Spleen (tissue), 11 donors: ENCODE measurements at regions not wholly inside any gene's neighbourhood (a gene's known extent, or its start where the extent isn't known, plus 50 kb on each side); places are given as distances from the start of the nearest gene placed in this dataset.
"Not testable (repeated sequence)": the region's sequence is repeated elsewhere in the genome, so short reads cannot be mapped to it uniquely, and the experiment has no call there.

Experiments
- DNase-seq: peaks from one replicate; pipeline ENCODE4 v3.0.0-alpha.2; 2020
- H3K27ac ChIP-seq, 8 donors: fragments of 200-600 bp; sonication (generic) in 7 of 8; 1 replicate in 4 of 8; 2 replicates in 4 of 8; pipeline versions ENCODE4 v1.5.0 to v1.8.0; 2016 to 2021; ENCODE audit warnings: inconsistent platforms in 4 of 8, mild to moderate bottlenecking in 4 of 8, moderate library complexity in 1 of 8
- H3K27me3 ChIP-seq, 7 donors: fragments of 200-600 bp; sonication (generic) in 6 of 7; replicated peaks in 1 of 7; 1 replicate in 4 of 7; 2 replicates in 3 of 7; pipeline versions ENCODE4 v1.5.0 to v1.8.0; 2016 to 2021; ENCODE audit warnings: inconsistent platforms in 3 of 7, mild to moderate bottlenecking in 1 of 7
- H3K36me3 ChIP-seq, 6 donors: fragments of 200-600 bp; sonication (generic) in 5 of 6; 1 replicate in 4 of 6; 2 replicates in 2 of 6; pipeline versions ENCODE4 v1.5.0 to v1.8.0; 2016 to 2021; ENCODE audit warnings: inconsistent platforms in 2 of 6
- H3K4me1 ChIP-seq, 6 donors: fragments of 200-600 bp; sonication (generic) in 5 of 6; 1 replicate in 3 of 6; 2 replicates in 3 of 6; pipeline versions ENCODE4 v1.5.0 to v1.8.0; 2016 to 2021; ENCODE audit warnings: inconsistent platforms in 3 of 6
- H3K4me3 ChIP-seq, 8 donors: fragments of 200-600 bp; sonication (generic) in 7 of 8; 1 replicate in 4 of 8; 2 replicates in 4 of 8; pipeline versions ENCODE4 v1.5.0 to v1.8.0; 2016 to 2021; ENCODE audit warnings: inconsistent platforms in 4 of 8, mild to moderate bottlenecking in 4 of 8, moderate library complexity in 2 of 8
- H3K9me3 ChIP-seq, 8 donors: fragments of 200-600 bp; sonication (generic) in 7 of 8; 1 replicate in 4 of 8; 2 replicates in 4 of 8; pipeline versions ENCODE4 v1.5.0 to v1.8.0; 2016 to 2021; ENCODE audit warnings: inconsistent platforms in 4 of 8
- CTCF ChIP-seq, 11 experiments: fragments of 200-600 bp in 7 of 11; fragments of 450-650 bp in 4 of 11; sonication (generic) in 4 of 11; IDR thresholded peaks in 8 of 11; conservative IDR thresholded peaks in 3 of 11; 1 replicate in 7 of 11; 2 replicates in 4 of 11; pipeline versions ENCODE4 v1.4.0 to v1.8.0; 2016 to 2021; ENCODE audit warnings: antibody characterized with exemption in 11 of 11, inconsistent platforms in 4 of 11, mild to moderate bottlenecking in 1 of 11
- POLR2A ChIP-seq, 3 donors: fragments of 450-650 bp; IDR thresholded peaks; one replicate each; pipeline ENCODE4 v1.5.1; 2017; ENCODE audit warnings: antibody characterized with exemption in 3 of 3, mild to moderate bottlenecking in 1 of 3
- POLR2AphosphoS5 ChIP-seq, 3 donors: sonication (generic); formaldehyde crosslinking; IDR thresholded peaks; one replicate each; pipeline ENCODE4 v1.5.1; 2017; ENCODE audit warnings: antibody characterized with exemption in 3 of 3
- WGBS, 5 donors: extraction: QIAGEN DNeasy Blood & Tissue Kit in 3 of 5; methylation state at CpG; one replicate each; pipeline versions ENCODE4 v1.1.5 to v1.1.7; 2013 to 2018; 5-methylcytosine and 5-hydroxymethylcytosine counted together
- intact Hi-C: fragments of 100-400 bp; cut with DNase I; formaldehyde crosslinking; loops from one replicate; pipeline ENCODE4 v1.15.0; 2023; ENCODE audit warnings: low total_unique reads
- donor health status: healthy with polysubstance abuse.
- donor health status: DM: no; HTN: no; CAD: no; lungs with moderate emphysema.
- donor health status: DM: no; HTN: no; CAD: no.
- donor health status: Bipolar disorder and iron deficiency.
- donor health status: healthy.
- donor health status: DM: no; HTN: no; CAD: no.
- donor health status: DM: yes; HTN: yes; CAD: no.

- H3K27ac ChIP-seq, H3K4me3 ChIP-seq, DNase-seq, H3K4me1 ChIP-seq, H3K36me3 ChIP-seq, H3K9me3 ChIP-seq: not testable (repeated sequence)
- WGBS, 5 donors, result 1 to 9% (median 1%) methylated on average over 4 to 5 of the region's 5 CpGs
- peak in 2 of 11 experiments; percentile 14 to 24 for TF ChIP-seq CTCF (IDR thresholded peaks at IDR 0.05 in 8 of 11, conservative IDR thresholded peaks at IDR 0.05 in 3 of 11)
- peaks cover 0 to 35% (median 3%) of the 10 kb centered on the region in 7 donors for H3K27me3 ChIP-seq
- intact Hi-C loops, result loop anchor here (10.0 kb wide), 1 partner anchor 370 kb away; the partner anchor contains the start of gene ATP8A2
These were observed 90.9 kb upstream of the PABPC3 start for GRCh38 chr13:25005050-25005497.

DNA sequence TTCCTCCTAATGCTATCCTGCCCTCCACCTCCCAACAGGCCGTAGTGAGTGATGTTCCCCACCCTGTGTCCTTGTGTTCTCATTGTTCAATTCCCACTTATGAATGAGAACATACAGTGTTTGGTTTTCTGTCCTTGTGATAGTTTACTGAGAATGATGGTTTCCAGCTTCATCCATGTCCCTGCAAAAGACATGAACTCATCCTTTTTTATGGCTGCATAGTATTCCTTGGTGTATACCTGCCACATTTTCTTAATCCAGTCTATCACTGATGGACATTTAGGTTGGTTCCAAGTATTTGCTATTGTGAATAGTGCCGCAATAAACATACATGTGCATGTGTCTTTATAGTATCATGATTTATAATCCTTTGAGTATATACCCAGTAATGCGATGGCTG lies 88.5 kb upstream of the PABPC3 start:
- H3K4me3 ChIP-seq, DNase-seq, H3K36me3 ChIP-seq, H3K9me3 ChIP-seq, H3K27ac ChIP-seq, H3K4me1 ChIP-seq: not testable (repeated sequence)
- WGBS, 5 donors, result 78 to 96% (median 94%) methylated on average over 3 of the region's 3 CpGs
- H3K27me3 ChIP-seq, result peaks cover 0 to 18% (median 3%) of the 10 kb centered on the region in 7 donors
- intact Hi-C loops, result loop anchor here (10.0 kb wide), 1 partner anchor 367 kb away; the partner anchor contains the start of gene ATP8A2

- WGBS, 5 donors, result 56 to 66% (median 60%) methylated on average over 7 of the region's 7 CpGs
- H3K36me3 ChIP-seq, DNase-seq, H3K4me3 ChIP-seq, intact Hi-C loops, H3K27ac ChIP-seq, H3K9me3 ChIP-seq: not testable (repeated sequence)
- Histone ChIP-seq H3K4me1 (peaks cover 0 to 18% (median 14%) of the 10 kb centered on the region in 6 donors), H3K27me3 (peaks cover 0 to 61% (median 18%) of the 10 kb centered on the region in 7 donors)
These were observed 81.5 kb upstream of the PABPC3 start for GRCh38 chr13:25014398-25014973.

GRCh38 chr13:25017176-25017575 lies 78.8 kb upstream of the PABPC3 start:
- H3K27ac ChIP-seq, H3K9me3 ChIP-seq, H3K36me3 ChIP-seq, intact Hi-C loops, DNase-seq, H3K4me3 ChIP-seq: not testable (repeated sequence)
- Histone ChIP-seq H3K27me3 (peaks cover 0 to 72% (median 18%) of the 10 kb centered on the region in 7 donors), H3K4me1 (peaks cover 0 to 18% (median 14%) of the 10 kb centered on the region in 6 donors)
- 87 to 93% (median 90%) methylated on average over 17 of the region's 17 CpGs for WGBS, 5 donors

DNA sequence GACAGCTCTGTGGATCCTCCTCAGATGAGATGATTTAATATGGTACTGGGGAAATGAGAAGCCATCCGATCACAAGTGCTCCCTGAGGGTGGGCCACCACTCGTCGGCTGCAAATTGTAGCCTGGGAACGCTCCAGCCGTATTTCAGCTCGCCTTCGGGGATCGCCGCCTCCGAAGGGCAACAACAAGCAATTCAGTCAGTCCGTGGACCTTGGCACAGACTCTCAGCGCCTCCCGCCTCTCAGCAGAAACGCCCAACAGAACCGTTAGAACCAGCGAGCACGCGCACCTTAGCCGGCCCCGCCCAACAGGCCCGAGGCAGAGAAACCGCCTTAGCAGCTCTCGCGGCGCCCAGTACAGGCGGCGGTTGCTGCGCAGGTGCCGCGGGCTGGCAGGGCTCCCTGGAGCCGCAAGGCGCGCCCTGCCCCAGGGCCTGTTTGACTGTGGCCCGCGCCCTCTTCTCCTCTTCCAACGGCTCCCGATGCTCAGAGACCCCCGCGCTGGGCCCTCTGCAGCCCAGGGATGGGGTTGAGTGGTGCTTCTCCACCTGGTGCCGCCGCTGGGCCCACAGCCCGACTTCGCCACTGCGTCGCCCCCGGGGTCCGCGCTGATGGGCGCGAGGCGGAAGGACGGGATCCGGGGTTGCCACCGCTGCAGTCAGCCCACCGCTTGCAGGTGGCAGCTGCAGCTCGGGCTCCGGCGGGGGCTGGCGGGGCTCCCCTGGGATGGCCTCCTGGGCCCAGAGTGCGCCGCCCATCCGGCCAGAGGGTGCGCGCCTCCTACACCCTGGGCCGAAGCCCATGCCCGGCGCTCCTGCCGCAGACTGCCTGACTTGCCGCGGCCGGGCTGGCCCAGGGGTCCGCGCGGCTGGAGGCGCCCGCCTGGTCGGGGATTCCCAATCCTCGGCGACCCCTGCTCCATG lies 77.9 kb upstream of the PABPC3 start:
- Histone ChIP-seq H3K27ac (peak overlapping the region in 1 of 8 donors; percentile 46), H3K4me1 (peaks cover 0 to 18% (median 14%) of the 10 kb centered on the region in 6 donors), H3K27me3 (peaks cover 0 to 70% (median 18%) of the 10 kb centered on the region in 7 donors), H3K4me3 (peak overlapping the region; percentile 20 to 68 (median 28))
- H3K9me3 ChIP-seq, H3K36me3 ChIP-seq, intact Hi-C loops: not testable (repeated sequence)
- peak; percentile 78 for DNase-seq
- 1 to 4% (median 2%) methylated on average over 30 to 79 of the region's 79 CpGs for WGBS, 5 donors

GRCh38 chr13:25018729-25019115 lies 77.2 kb upstream of the PABPC3 start:
- H3K27me3 ChIP-seq, result peaks cover 0 to 69% (median 18%) of the 10 kb centered on the region in 7 donors
- no peaks in the 10 kb centered on the region for H3K9me3 ChIP-seq
- no peak overlapping the region for H3K27ac ChIP-seq
- no peak for TF ChIP-seq CTCF (IDR thresholded peaks at IDR 0.05 in 8 of 11, conservative IDR thresholded peaks at IDR 0.05 in 3 of 11)
- no peak for TF ChIP-seq POLR2A (IDR thresholded peaks at IDR 0.05)
- TF ChIP-seq POLR2AphosphoS5 (IDR thresholded peaks at IDR 0.05), result no peak
- H3K36me3 ChIP-seq, result no peaks in the 10 kb centered on the region
- H3K4me3 ChIP-seq, result peak overlapping the region in 7 of 8 donors; percentile 21 to 68 (median 28)
- H3K4me1 ChIP-seq, result peaks cover 0 to 18% (median 14%) of the 10 kb centered on the region in 6 donors
- intact Hi-C loops, result no loop called here
- DNase-seq, result no peak
- 0 to 9% (median 5%) methylated on average over 5 to 24 of the region's 24 CpGs for WGBS, 5 donors

DNA sequence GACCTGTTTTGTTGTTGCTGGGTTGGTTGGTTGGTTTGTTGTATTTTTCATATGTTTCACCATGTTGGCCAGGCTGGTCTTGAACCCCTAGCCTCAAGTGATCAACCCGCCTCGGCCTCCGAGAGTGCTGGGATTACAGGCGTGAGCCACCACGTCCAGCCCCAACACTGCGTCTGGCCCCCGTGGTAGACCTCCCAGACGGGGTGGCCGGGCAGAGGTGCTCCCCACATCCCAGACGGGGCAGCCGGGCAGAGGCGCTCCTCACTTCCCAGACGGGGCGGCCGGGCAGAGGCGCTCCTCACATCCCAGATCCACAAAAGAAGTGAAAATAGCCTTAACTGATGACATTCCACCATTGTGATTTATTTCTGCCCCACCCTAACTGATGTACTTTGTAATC lies 76.2 kb upstream of the PABPC3 start:
- not testable (repeated sequence) for DNase-seq
- 93 to 97% (median 94%) methylated on average over 15 to 16 of the region's 16 CpGs for WGBS, 5 donors

More for the DNA sequence above, 76.2 kb upstream of the PABPC3 start:
- H3K4me3 ChIP-seq, intact Hi-C loops, H3K9me3 ChIP-seq, H3K36me3 ChIP-seq, H3K27ac ChIP-seq: not testable (repeated sequence)
- Histone ChIP-seq H3K4me1 (peaks cover 0 to 18% (median 14%) of the 10 kb centered on the region in 6 donors), H3K27me3 (peaks cover 0 to 74% (median 18%) of the 10 kb centered on the region in 7 donors)
